ENCODE measurements at regions not wholly inside any gene's neighbourhood (a gene's known extent, or its start where the extent isn't known, plus 50 kb on each side); places are given as distances from the start of the nearest gene placed in this dataset.
"Not testable (repeated sequence)": the region's sequence is repeated elsewhere in the genome, so short reads cannot be mapped to it uniquely, and the experiment has no call there.

- Histone ChIP-seq H3K9me3 (ENCODE audit: control insufficient read depth, insufficient read depth, low read length) (no peaks in the 10 kb centered on the region), H3K36me3 (ENCODE audit: insufficient read depth, low read length) (no peaks in the 10 kb centered on the region), H3K4me1 (ENCODE audit: insufficient read depth, low read length) (no peaks in the 10 kb centered on the region), H3K9ac (ENCODE audit: low read depth, low read length) (no peak overlapping the region)
Measured at GRCh38 chr13:104962411-104962810, 1573.1 kb downstream of the EFNB2 start.

GRCh38 chr13:104961246-104961645, 1574.2 kb downstream of the EFNB2 start:
- Histone ChIP-seq H3K9ac (ENCODE audit: low read depth, low read length) (no peak overlapping the region), H3K4me1 (ENCODE audit: insufficient read depth, low read length) (no peaks in the 10 kb centered on the region), H3K36me3 (ENCODE audit: insufficient read depth, low read length) (no peaks in the 10 kb centered on the region), H3K9me3 (ENCODE audit: control insufficient read depth, insufficient read depth, low read length) (no peaks in the 10 kb centered on the region)

- H3K36me3 ChIP-seq (ENCODE audit: insufficient read depth, low read length): no peaks in the 10 kb centered on the region
- no peak overlapping the region for H3K9ac ChIP-seq (ENCODE audit: low read depth, low read length)
- no peaks in the 10 kb centered on the region; the same call in 1 of the 2 replicates for H3K9me3 ChIP-seq (ENCODE audit: control insufficient read depth, insufficient read depth, low read length)
- no peaks in the 10 kb centered on the region for H3K4me1 ChIP-seq (ENCODE audit: insufficient read depth, low read length)
Measured at GRCh38 chr13:104954210-104954609, 1581.3 kb downstream of the EFNB2 start.

GRCh38 chr13:104953588-104953987, 1581.9 kb downstream of the EFNB2 start:
- H3K36me3 ChIP-seq (ENCODE audit: insufficient read depth, low read length): no peaks in the 10 kb centered on the region

GRCh38 chr13:104949840-104950740, 1585.4 kb downstream of the EFNB2 start:
- Histone ChIP-seq H3K4me1 (ENCODE audit: insufficient read depth, low read length) (no peaks in the 10 kb centered on the region), H3K9me3 (ENCODE audit: control insufficient read depth, insufficient read depth, low read length) (no peaks in the 10 kb centered on the region)

More at GRCh38 chr13:104953588-104953987, 1581.9 kb downstream of the EFNB2 start:
- Histone ChIP-seq H3K4me1 (ENCODE audit: insufficient read depth, low read length) (no peaks in the 10 kb centered on the region), H3K9ac (ENCODE audit: low read depth, low read length) (no peak overlapping the region), H3K9me3 (ENCODE audit: control insufficient read depth, insufficient read depth, low read length) (no peaks in the 10 kb centered on the region; the same call in 1 of the 2 replicates)

GRCh38 chr13:104944176-104944575, 1591.3 kb downstream of the EFNB2 start:
- no peaks in the 10 kb centered on the region for H3K9me3 ChIP-seq (ENCODE audit: control insufficient read depth, insufficient read depth, low read length)
- no peaks in the 10 kb centered on the region for H3K4me1 ChIP-seq (ENCODE audit: insufficient read depth, low read length)
- no peaks in the 10 kb centered on the region for H3K36me3 ChIP-seq (ENCODE audit: insufficient read depth, low read length)
- no peak overlapping the region for H3K9ac ChIP-seq (ENCODE audit: low read depth, low read length)

More at GRCh38 chr13:104949840-104950740, 1585.4 kb downstream of the EFNB2 start:
- H3K36me3 ChIP-seq (ENCODE audit: insufficient read depth, low read length): no peaks in the 10 kb centered on the region
- no peak overlapping the region for H3K9ac ChIP-seq (ENCODE audit: low read depth, low read length)

- Histone ChIP-seq H3K4me1 (ENCODE audit: insufficient read depth, low read length) (no peaks in the 10 kb centered on the region), H3K36me3 (ENCODE audit: insufficient read depth, low read length) (no peaks in the 10 kb centered on the region), H3K9me3 (ENCODE audit: control insufficient read depth, insufficient read depth, low read length) (no peaks in the 10 kb centered on the region), H3K9ac (ENCODE audit: low read depth, low read length) (no peak overlapping the region)
Measured at GRCh38 chr13:104943331-104943730, 1592.1 kb downstream of the EFNB2 start.

GRCh38 chr13:104937881-104938280, 1597.6 kb downstream of the EFNB2 start:
- Histone ChIP-seq H3K9me3 (ENCODE audit: control insufficient read depth, insufficient read depth, low read length) (no peaks in the 10 kb centered on the region), H3K36me3 (ENCODE audit: insufficient read depth, low read length) (no peaks in the 10 kb centered on the region), H3K4me1 (ENCODE audit: insufficient read depth, low read length) (no peaks in the 10 kb centered on the region), H3K9ac (ENCODE audit: low read depth, low read length) (no peak overlapping the region)

- H3K36me3 ChIP-seq (ENCODE audit: insufficient read depth, low read length): no peaks in the 10 kb centered on the region
- no peak overlapping the region for H3K9ac ChIP-seq (ENCODE audit: low read depth, low read length)
- no peaks in the 10 kb centered on the region for H3K4me1 ChIP-seq (ENCODE audit: insufficient read depth, low read length)
- H3K9me3 ChIP-seq (ENCODE audit: control insufficient read depth, insufficient read depth, low read length): no peaks in the 10 kb centered on the region
Measured at GRCh38 chr13:104936304-104936703, 1599.2 kb downstream of the EFNB2 start.

- not testable (repeated sequence) for H3K9me3 ChIP-seq (ENCODE audit: control insufficient read depth, insufficient read depth, low read length); H3K9ac ChIP-seq (ENCODE audit: low read depth, low read length); H3K4me1 ChIP-seq (ENCODE audit: insufficient read depth, low read length); H3K36me3 ChIP-seq (ENCODE audit: insufficient read depth, low read length)
Measured at GRCh38 chr13:104920513-104920912, 1614.9 kb downstream of the EFNB2 start.

GRCh38 chr13:104920091-104920490, 1615.4 kb downstream of the EFNB2 start:
- no peak overlapping the region for H3K9ac ChIP-seq (ENCODE audit: low read depth, low read length)
- no peaks in the 10 kb centered on the region; the same call in 1 of the 2 replicates for H3K9me3 ChIP-seq (ENCODE audit: control insufficient read depth, insufficient read depth, low read length)
- H3K36me3 ChIP-seq (ENCODE audit: insufficient read depth, low read length): no peaks in the 10 kb centered on the region
- H3K4me1 ChIP-seq (ENCODE audit: insufficient read depth, low read length): no peaks in the 10 kb centered on the region

- no peaks in the 10 kb centered on the region for H3K4me1 ChIP-seq (ENCODE audit: insufficient read depth, low read length)
- H3K9ac ChIP-seq (ENCODE audit: low read depth, low read length): no peak overlapping the region
- H3K9me3 ChIP-seq (ENCODE audit: control insufficient read depth, insufficient read depth, low read length): no peaks in the 10 kb centered on the region
- H3K36me3 ChIP-seq (ENCODE audit: insufficient read depth, low read length): no peaks in the 10 kb centered on the region
Measured at GRCh38 chr13:104900191-104900817, 1635.2 kb downstream of the EFNB2 start.

GRCh38 chr13:104898484-104898883, 1637.0 kb downstream of the EFNB2 start:
- no peaks in the 10 kb centered on the region for H3K36me3 ChIP-seq (ENCODE audit: insufficient read depth, low read length)
- no peaks in the 10 kb centered on the region for H3K4me1 ChIP-seq (ENCODE audit: insufficient read depth, low read length)
- no peak overlapping the region for H3K9ac ChIP-seq (ENCODE audit: low read depth, low read length)
- no peaks in the 10 kb centered on the region for H3K9me3 ChIP-seq (ENCODE audit: control insufficient read depth, insufficient read depth, low read length)

GRCh38 chr13:104895521-104895920, 1639.9 kb downstream of the EFNB2 start:
- H3K36me3 ChIP-seq (ENCODE audit: insufficient read depth, low read length): no peaks in the 10 kb centered on the region
- no peaks in the 10 kb centered on the region for H3K9me3 ChIP-seq (ENCODE audit: control insufficient read depth, insufficient read depth, low read length)
- H3K4me1 ChIP-seq (ENCODE audit: insufficient read depth, low read length): no peaks in the 10 kb centered on the region
- H3K9ac ChIP-seq (ENCODE audit: low read depth, low read length): no peak overlapping the region
